SJCRH30 (cell line): ENCODE measurements at regions not wholly inside any gene's neighbourhood (a gene's known extent, or its start where the extent isn't known, plus 50 kb on each side); places are given as distances from the start of the nearest gene placed in this dataset.
A peak's percentile ranks its signal among the peaks of the same experiment; 100 is the strongest.
"Not testable (repeated sequence)": the region's sequence is repeated elsewhere in the genome, so short reads cannot be mapped to it uniquely, and the experiment has no call there.

Experiments used
- DNase-seq, 2 experiments: peaks; one replicate each; pipeline ENCODE4 v3.0.0-alpha.2; 2015 to 2020
- H3K27ac ChIP-seq: fragments of 250-450 bp; sonication (Bioruptor Pico); 2 replicates; pipeline ENCODE4 v1.5.1; 2020; ENCODE audit warnings: mild to moderate bottlenecking, moderate library complexity
- H3K27me3 ChIP-seq: fragments of 250-450 bp; sonication (Bioruptor Pico); 2 replicates; pipeline ENCODE4 v1.5.1; 2020; ENCODE audit warnings: mild to moderate bottlenecking, moderate library complexity
- H3K36me3 ChIP-seq: fragments of 250-450 bp; sonication (Bioruptor Pico); 2 replicates; pipeline ENCODE4 v1.5.1; 2020; ENCODE audit warnings: mild to moderate bottlenecking, moderate library complexity
- H3K4me1 ChIP-seq: fragments of 250-450 bp; sonication (Bioruptor Pico); 2 replicates; pipeline ENCODE4 v1.5.1; 2020; ENCODE audit warnings: mild to moderate bottlenecking, moderate library complexity
- H3K4me3 ChIP-seq: fragments of 250-450 bp; sonication (Bioruptor Pico); 2 replicates; pipeline ENCODE4 v1.5.1; 2020; ENCODE audit warnings: mild to moderate bottlenecking, moderate library complexity
- H3K9me3 ChIP-seq: fragments of 250-450 bp; sonication (Bioruptor Pico); replicated peaks from 2 replicates; pipeline ENCODE4 v1.5.1; 2020; ENCODE audit warnings: mild to moderate bottlenecking, moderate library complexity

- no peak overlapping the region for H3K4me3 ChIP-seq
- H3K27ac ChIP-seq: no peak overlapping the region
Observed at GRCh38 chr3:153967260-153967659, 153.9 kb upstream of the ARHGEF26 start.

GRCh38 chr3:153970047-153970446 lies 151.1 kb upstream of the ARHGEF26 start:
- Histone ChIP-seq H3K4me3 (no peak overlapping the region), H3K9me3 (no peaks in the 10 kb centered on the region), H3K36me3 (no peaks in the 10 kb centered on the region), H3K27ac (no peak overlapping the region), H3K4me1 (no peaks in the 10 kb centered on the region), H3K27me3 (no peaks in the 10 kb centered on the region)
- DNase-seq: no peak

More at GRCh38 chr3:153967260-153967659, 153.9 kb upstream of the ARHGEF26 start:
- H3K27me3 ChIP-seq: no peaks in the 10 kb centered on the region
- H3K9me3 ChIP-seq: no peaks in the 10 kb centered on the region
- no peak for DNase-seq
- H3K36me3 ChIP-seq: no peaks in the 10 kb centered on the region
- no peaks in the 10 kb centered on the region for H3K4me1 ChIP-seq

- no peak overlapping the region for H3K4me3 ChIP-seq
- DNase-seq: peak in 1 of 2 experiments; percentile 22
- H3K27ac ChIP-seq: no peak overlapping the region
- H3K9me3 ChIP-seq: no peaks in the 10 kb centered on the region
- H3K27me3 ChIP-seq: no peaks in the 10 kb centered on the region
- no peaks in the 10 kb centered on the region for H3K36me3 ChIP-seq
- no peaks in the 10 kb centered on the region for H3K4me1 ChIP-seq
Observed at GRCh38 chr3:153970741-153971347, 150.3 kb upstream of the ARHGEF26 start.

- H3K9me3 ChIP-seq: no peaks in the 10 kb centered on the region
- DNase-seq: no peak
- no peak overlapping the region for H3K27ac ChIP-seq
- no peaks in the 10 kb centered on the region for H3K27me3 ChIP-seq
- H3K4me1 ChIP-seq: no peaks in the 10 kb centered on the region
- no peaks in the 10 kb centered on the region for H3K36me3 ChIP-seq
- H3K4me3 ChIP-seq: no peak overlapping the region
Observed at GRCh38 chr3:153972862-153973261, 148.3 kb upstream of the ARHGEF26 start.

DNA sequence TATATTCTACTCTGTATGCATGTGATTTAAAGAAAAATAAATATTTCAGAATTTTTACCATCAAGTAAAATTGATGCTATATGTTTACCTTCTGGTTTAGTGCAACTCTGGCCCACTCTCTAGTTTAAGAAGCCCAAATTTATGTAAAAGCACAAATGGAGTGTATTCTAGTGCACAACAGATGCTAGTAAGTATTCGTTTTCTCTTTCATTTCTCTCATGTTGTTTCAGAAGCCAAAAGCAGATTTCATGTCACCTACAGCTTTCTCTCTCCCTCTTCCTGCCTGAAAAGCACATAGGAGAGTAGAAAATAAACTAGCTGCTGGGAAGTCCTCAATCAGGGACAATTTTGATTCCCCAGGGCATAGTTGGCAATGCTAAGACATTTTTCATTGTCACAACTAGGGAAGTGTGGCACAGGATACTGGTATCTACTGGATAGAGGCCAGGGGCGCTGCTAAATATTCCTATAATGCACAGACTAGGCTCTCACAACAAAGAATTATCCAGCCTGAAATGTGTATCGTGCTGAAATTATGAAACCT lies 147.4 kb upstream of the ARHGEF26 start:
- no peak for DNase-seq
- H3K9me3 ChIP-seq: no peaks in the 10 kb centered on the region
- no peaks in the 10 kb centered on the region for H3K4me1 ChIP-seq
- no peak overlapping the region for H3K4me3 ChIP-seq
- no peak overlapping the region for H3K27ac ChIP-seq
- H3K27me3 ChIP-seq: no peaks in the 10 kb centered on the region
- no peaks in the 10 kb centered on the region for H3K36me3 ChIP-seq

GRCh38 chr3:153974614-153975013 lies 146.6 kb upstream of the ARHGEF26 start:
- no peak for DNase-seq
- H3K27me3 ChIP-seq: no peaks in the 10 kb centered on the region
- H3K36me3 ChIP-seq: no peaks in the 10 kb centered on the region
- H3K27ac ChIP-seq: no peak overlapping the region
- H3K9me3 ChIP-seq: no peaks in the 10 kb centered on the region
- no peaks in the 10 kb centered on the region for H3K4me1 ChIP-seq
- H3K4me3 ChIP-seq: no peak overlapping the region

DNA sequence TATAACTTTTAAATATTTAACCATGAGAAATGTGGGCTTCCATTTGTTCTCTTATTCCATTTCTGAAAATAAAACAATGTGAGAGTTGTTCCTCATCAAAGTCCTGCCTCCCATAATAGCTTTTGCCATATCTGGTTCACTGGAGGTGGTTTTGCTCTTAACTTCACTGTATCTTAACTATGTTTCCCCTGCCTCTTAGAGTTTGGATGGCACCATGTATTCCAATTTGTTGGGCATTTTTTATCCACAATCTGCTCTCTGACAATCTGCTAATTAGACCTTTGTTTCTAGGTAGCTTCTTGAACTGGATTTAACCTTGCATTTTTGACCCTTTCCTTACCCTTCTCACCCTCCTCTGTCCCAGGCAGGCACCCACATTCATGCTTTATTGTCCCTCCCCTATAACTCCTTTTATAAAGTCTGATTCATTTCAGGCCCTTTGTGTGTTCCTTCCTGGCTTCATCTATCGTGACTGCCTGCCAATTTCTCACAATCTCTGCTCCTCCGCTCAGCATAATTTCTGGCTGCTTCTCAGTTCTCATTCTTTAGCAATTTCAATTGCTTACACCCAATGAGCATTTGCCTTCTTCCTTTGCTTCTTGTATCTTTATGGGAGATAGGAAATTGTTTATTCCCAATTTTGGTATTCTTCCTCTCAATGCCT lies 144.2 kb upstream of the ARHGEF26 start:
- Histone ChIP-seq H3K4me3 (no peak overlapping the region), H3K9me3 (no peaks in the 10 kb centered on the region), H3K4me1 (no peaks in the 10 kb centered on the region), H3K27ac (no peak overlapping the region), H3K27me3 (no peaks in the 10 kb centered on the region), H3K36me3 (no peaks in the 10 kb centered on the region)
- no peak for DNase-seq

GRCh38 chr3:153978006-153978405 lies 143.2 kb upstream of the ARHGEF26 start:
- Histone ChIP-seq H3K4me3 (no peak overlapping the region), H3K27me3 (no peaks in the 10 kb centered on the region), H3K36me3 (no peaks in the 10 kb centered on the region), H3K4me1 (no peaks in the 10 kb centered on the region), H3K9me3 (no peaks in the 10 kb centered on the region), H3K27ac (no peak overlapping the region)
- DNase-seq: no peak

DNA sequence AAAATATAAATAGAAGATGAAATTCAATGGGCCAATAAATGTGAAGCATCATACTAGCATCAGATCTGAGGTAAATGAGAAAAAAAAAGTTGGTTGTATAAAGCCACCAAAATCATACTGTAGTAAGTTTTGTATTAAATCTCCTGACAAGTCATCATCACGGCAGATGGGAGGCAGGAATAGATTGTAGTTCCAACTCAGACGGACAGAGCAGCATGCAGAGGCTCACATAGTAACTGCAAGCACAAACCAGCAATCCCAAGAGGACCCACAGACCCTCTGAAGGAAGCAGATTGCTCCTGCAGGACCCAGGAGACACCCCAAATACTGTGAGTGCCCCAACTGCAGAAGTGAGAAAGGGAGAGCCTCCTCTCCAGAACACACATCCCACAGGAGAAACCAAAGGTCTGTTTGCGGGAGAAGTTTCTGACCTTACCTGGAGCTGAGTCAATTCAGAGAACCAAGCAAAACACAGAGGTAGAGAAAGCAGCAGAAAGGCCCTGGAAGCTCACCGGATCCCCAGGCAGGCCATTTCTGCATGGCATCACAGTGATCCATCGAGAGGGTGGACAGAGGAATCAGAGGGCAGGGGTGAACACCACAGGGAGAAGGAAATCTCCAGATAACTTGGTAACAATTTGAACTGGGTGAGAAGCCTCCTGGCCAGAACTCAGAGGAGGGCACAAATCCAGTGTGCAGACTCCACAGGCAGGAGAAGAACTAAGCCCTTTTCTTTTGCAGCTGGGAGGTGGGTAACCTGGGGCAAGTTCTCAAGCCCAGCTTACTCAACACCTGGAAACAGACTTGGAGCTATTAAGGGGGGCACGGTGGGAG lies 141.6 kb upstream of the ARHGEF26 start:
- no peak overlapping the region for H3K4me3 ChIP-seq
- H3K27me3 ChIP-seq: no peaks in the 10 kb centered on the region
- no peaks in the 10 kb centered on the region for H3K4me1 ChIP-seq
- H3K9me3 ChIP-seq: no peaks in the 10 kb centered on the region
- DNase-seq: no peak
- no peaks in the 10 kb centered on the region for H3K36me3 ChIP-seq
- H3K27ac ChIP-seq: no peak overlapping the region

DNA sequence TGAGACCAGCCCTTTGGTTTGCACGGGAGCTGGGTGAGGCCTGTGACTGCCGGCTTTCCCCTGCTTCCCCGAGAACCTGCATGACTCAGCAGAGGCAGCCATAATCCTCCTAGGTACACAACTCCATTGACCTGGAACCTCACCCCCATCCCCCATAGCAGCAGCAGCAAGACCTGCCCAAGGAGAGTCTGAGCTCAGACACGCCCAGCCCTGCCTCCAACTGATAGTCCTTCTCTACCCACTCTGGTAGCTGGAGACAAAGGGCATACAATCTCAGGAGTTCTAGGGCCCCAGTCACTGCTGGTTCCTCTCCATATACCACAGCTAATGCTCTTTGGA lies 141.0 kb upstream of the ARHGEF26 start:
- H3K27me3 ChIP-seq: no peaks in the 10 kb centered on the region
- H3K27ac ChIP-seq: no peak overlapping the region
- H3K36me3 ChIP-seq: no peaks in the 10 kb centered on the region
- no peaks in the 10 kb centered on the region for H3K9me3 ChIP-seq
- H3K4me1 ChIP-seq: no peaks in the 10 kb centered on the region
- no peak overlapping the region for H3K4me3 ChIP-seq
- no peak for DNase-seq

DNA sequence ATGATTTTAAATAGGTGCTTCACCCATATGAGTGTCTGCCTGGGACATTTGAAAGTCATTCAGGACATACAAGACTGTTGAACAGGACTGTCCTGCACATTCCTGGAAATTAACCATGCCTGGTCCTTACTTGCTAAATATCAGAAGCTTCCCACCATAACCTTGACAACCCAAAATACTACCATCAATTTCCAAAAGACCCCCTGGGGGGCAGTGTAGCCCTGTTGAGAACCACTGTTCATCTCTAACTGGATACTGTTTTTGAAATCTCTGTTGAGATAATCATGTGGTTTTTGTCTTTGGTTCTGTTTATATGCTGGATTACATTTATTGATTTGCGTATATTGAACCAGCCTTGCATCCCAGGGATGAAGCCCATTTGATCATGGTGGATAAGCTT lies 123.8 kb upstream of the ARHGEF26 start:
- not testable (repeated sequence) for H3K27me3 ChIP-seq, H3K4me1 ChIP-seq, H3K27ac ChIP-seq, H3K9me3 ChIP-seq, H3K4me3 ChIP-seq, H3K36me3 ChIP-seq
- DNase-seq: peak; percentile 9 to 42

GRCh38 chr3:154003649-154004048 lies 117.5 kb upstream of the ARHGEF26 start:
- no peak overlapping the region for H3K27ac ChIP-seq

DNA sequence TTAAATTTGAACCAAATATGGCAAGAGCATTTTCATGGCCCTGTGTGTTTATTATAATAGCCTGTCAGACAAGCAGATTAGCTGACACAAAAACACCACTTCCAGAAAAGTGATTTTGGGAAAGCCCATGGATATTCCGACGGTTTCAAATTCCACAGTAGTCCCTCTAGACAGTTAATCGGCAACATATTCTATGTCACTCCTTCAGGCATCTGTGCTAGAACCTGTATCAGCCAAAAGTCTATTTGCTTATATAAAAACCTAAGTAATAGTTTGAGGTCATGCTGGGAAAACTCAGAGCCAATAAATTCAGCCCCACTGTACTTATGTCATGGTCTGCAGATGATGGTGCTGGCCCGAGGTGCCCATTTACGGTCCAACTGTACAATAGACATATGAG lies 110.2 kb upstream of the ARHGEF26 start:
- Histone ChIP-seq H3K27ac (no peak overlapping the region), H3K36me3 (no peaks in the 10 kb centered on the region), H3K9me3 (no peaks in the 10 kb centered on the region), H3K27me3 (no peaks in the 10 kb centered on the region), H3K4me1 (no peaks in the 10 kb centered on the region), H3K4me3 (no peak overlapping the region)
- no peak for DNase-seq

More at GRCh38 chr3:154003649-154004048, 117.5 kb upstream of the ARHGEF26 start:
- Histone ChIP-seq H3K4me3 (no peak overlapping the region), H3K27me3 (no peaks in the 10 kb centered on the region), H3K36me3 (no peaks in the 10 kb centered on the region), H3K4me1 (no peaks in the 10 kb centered on the region), H3K9me3 (no peaks in the 10 kb centered on the region)
- no peak for DNase-seq

GRCh38 chr3:154013736-154014135 lies 107.5 kb upstream of the ARHGEF26 start:
- Histone ChIP-seq H3K27ac (no peak overlapping the region), H3K4me1 (no peaks in the 10 kb centered on the region), H3K36me3 (no peaks in the 10 kb centered on the region), H3K4me3 (no peak overlapping the region), H3K27me3 (no peaks in the 10 kb centered on the region), H3K9me3 (no peaks in the 10 kb centered on the region)
- DNase-seq: no peak

- no peaks in the 10 kb centered on the region for H3K27me3 ChIP-seq
- no peaks in the 10 kb centered on the region for H3K9me3 ChIP-seq
- H3K4me1 ChIP-seq: no peaks in the 10 kb centered on the region
- H3K36me3 ChIP-seq: no peaks in the 10 kb centered on the region
- H3K4me3 ChIP-seq: no peak overlapping the region
- DNase-seq: no peak
- H3K27ac ChIP-seq: no peak overlapping the region
Observed at GRCh38 chr3:154015307-154015706, 105.9 kb upstream of the ARHGEF26 start.
